ENCODE measurements at regions not wholly inside any gene's neighbourhood (a gene's known extent, or its start where the extent isn't known, plus 50 kb on each side); places are given as distances from the start of the nearest gene placed in this dataset.

- no peak for TF ChIP-seq POLR2AphosphoS5 (IDR thresholded peaks at IDR 0.05)
- TF ChIP-seq CTCF (IDR thresholded peaks at IDR 0.05) = no peak
- no peak for TF ChIP-seq POLR2A (IDR thresholded peaks at IDR 0.05)
- Histone ChIP-seq H3K4me1 (no peaks in the 10 kb centered on the region), H3K9me3 (no peaks in the 10 kb centered on the region), H3K27me3 (no peaks in the 10 kb centered on the region), H3K4me3 (no peak overlapping the region), H3K27ac (no peak overlapping the region), H3K36me3 (no peaks in the 10 kb centered on the region)
- DNase-seq (ENCODE audit: low spot score in 2 of 2) = no peak
- intact Hi-C loops (cut with DNase I; ENCODE audit: low total_unique reads) = no loop called here
Measured at GRCh38 chr2:164048729-164049128, 312.9 kb upstream of the FIGN start.

- intact Hi-C loops (cut with DNase I; ENCODE audit: low total_unique reads) = no loop called here
- no peak for DNase-seq (ENCODE audit: low spot score in 2 of 2)
- no peak for TF ChIP-seq POLR2A (IDR thresholded peaks at IDR 0.05)
- TF ChIP-seq POLR2AphosphoS5 (IDR thresholded peaks at IDR 0.05) = no peak
- no peak for TF ChIP-seq CTCF (IDR thresholded peaks at IDR 0.05)
- Histone ChIP-seq H3K4me3 (no peak overlapping the region), H3K4me1 (no peaks in the 10 kb centered on the region), H3K27me3 (no peaks in the 10 kb centered on the region), H3K27ac (no peak overlapping the region), H3K9me3 (peaks cover 4 to 13% of the 10 kb centered on the region in 2 donors), H3K36me3 (no peaks in the 10 kb centered on the region)
Measured at GRCh38 chr2:164046040-164046439, 310.2 kb upstream of the FIGN start.

GRCh38 chr2:164044622-164045021 is 308.8 kb upstream of the FIGN start:
- H3K27me3 ChIP-seq = no peaks in the 10 kb centered on the region
- intact Hi-C loops (cut with DNase I; ENCODE audit: low total_unique reads) = no loop called here
- peaks cover 4 to 16% of the 10 kb centered on the region in 2 donors for H3K9me3 ChIP-seq
- TF ChIP-seq POLR2AphosphoS5 (IDR thresholded peaks at IDR 0.05) = peak in 1 of 3 donors; percentile 77
- TF ChIP-seq CTCF (IDR thresholded peaks at IDR 0.05) = no peak
- H3K36me3 ChIP-seq = no peaks in the 10 kb centered on the region
- no peak overlapping the region for H3K27ac ChIP-seq
- no peak overlapping the region for H3K4me3 ChIP-seq
- peak; percentile 49 to 84 for DNase-seq (ENCODE audit: low spot score in 2 of 2)
- no peaks in the 10 kb centered on the region for H3K4me1 ChIP-seq

GRCh38 chr2:164039270-164039669 is 303.5 kb upstream of the FIGN start:
- no peaks in the 10 kb centered on the region for H3K27me3 ChIP-seq
- no peak overlapping the region for H3K27ac ChIP-seq
- DNase-seq (ENCODE audit: low spot score in 2 of 2) = no peak
- H3K4me1 ChIP-seq = no peaks in the 10 kb centered on the region
- H3K9me3 ChIP-seq = peaks cover 4 to 16% of the 10 kb centered on the region in 2 donors
- TF ChIP-seq POLR2AphosphoS5 (IDR thresholded peaks at IDR 0.05) (no peak), POLR2A (IDR thresholded peaks at IDR 0.05) (no peak), CTCF (IDR thresholded peaks at IDR 0.05) (no peak)
- intact Hi-C loops (cut with DNase I; ENCODE audit: low total_unique reads) = no loop called here
- no peak overlapping the region for H3K4me3 ChIP-seq
- H3K36me3 ChIP-seq = no peaks in the 10 kb centered on the region

GRCh38 chr2:164032995-164033394 is 297.2 kb upstream of the FIGN start:
- DNase-seq (ENCODE audit: low spot score in 2 of 2) = no peak

More at GRCh38 chr2:164032995-164033394, 297.2 kb upstream of the FIGN start:
- Histone ChIP-seq H3K9me3 (no peaks in the 10 kb centered on the region), H3K27me3 (no peaks in the 10 kb centered on the region), H3K27ac (no peak overlapping the region), H3K4me3 (no peak overlapping the region), H3K36me3 (no peaks in the 10 kb centered on the region), H3K4me1 (no peaks in the 10 kb centered on the region)
- intact Hi-C loops (cut with DNase I; ENCODE audit: low total_unique reads) = no loop called here
- TF ChIP-seq POLR2AphosphoS5 (IDR thresholded peaks at IDR 0.05) (no peak), POLR2A (IDR thresholded peaks at IDR 0.05) (no peak), CTCF (IDR thresholded peaks at IDR 0.05) (no peak)
